HCT116 (cell line): ENCODE measurements at regions not wholly inside any gene's neighbourhood (a gene's known extent, or its start where the extent isn't known, plus 50 kb on each side); places are given as distances from the start of the nearest gene placed in this dataset.

ENCODE experiments used
- ATAC-seq: fragments of 200-7000 bp; cut with Tn5 transposase; 2 replicates; pipeline ENCODE4 v1.9.1; 2020; ENCODE audit warnings: mild to moderate bottlenecking, moderate library complexity
- BruUV-seq: library from RNA; stranded (reverse); fragments of 400-500 nt; replicated peaks from 2 replicates; lab custom pipeline; 2021; lab: Mats Ljungman, UMichigan
- CTCF ChIA-PET: fragments of 300-600 bp; sonication (Branson Sonifier 250); formaldehyde crosslinking; loops from one replicate; lab custom pipeline; 2021; ENCODE audit warnings: antibody characterized with exemption; lab: Charles Lee
- POLR2A ChIA-PET: fragments of 300-600, 350-600 bp; sonication (Branson Sonifier 250); formaldehyde crosslinking; loops from one replicate; lab custom pipeline; 2021; ENCODE audit warnings: antibody characterized with exemption; lab: Charles Lee
- RAD21 ChIA-PET, 2 experiments: fragments of 300-600 bp; sonication (Branson Sonifier 250); formaldehyde crosslinking; loops; one replicate each; lab custom pipeline; 2023; ENCODE audit warnings: low total read pairs in 2 of 2; ENCODE audit not compliant: uncharacterized antibody in 2 of 2, unreplicated experiment in 2 of 2, low non-redundant PET in 1 of 2; lab: Charles Lee
- DNase-seq: peaks from one replicate; pipeline ENCODE4 v3.0.0-alpha.2; 2010; ENCODE audit warnings: low read depth, low spot score
- H2AFZ ChIP-seq: fragments of 200-600 bp; shearing (Covaris generic), sonication (generic); 2 replicates; pipeline ENCODE4 v1.6.1; 2017; ENCODE audit warnings: low read depth, mixed run types, mixed read lengths, antibody characterized with exemption, low read length; ENCODE audit not compliant: poor library complexity, severe bottlenecking
- H3K27ac ChIP-seq: 2 replicates; pipeline ENCODE4 v1.5.1; 2012; ENCODE audit warnings: low read depth, low read length
- H3K27me3 ChIP-seq: fragments of 200-600 bp; sonication (generic); 2 replicates; pipeline ENCODE4 v1.6.1; 2016; ENCODE audit warnings: mixed run types, low read length, mixed read lengths; ENCODE audit not compliant: insufficient read depth
- H3K36me3 ChIP-seq, 2 experiments: fragments of 200-500 bp in 1 of 2; fragments of 200-600 bp in 1 of 2; sonication (Bioruptor generic) in 1 of 2; sonication (generic) in 1 of 2; 2 replicates each; pipeline versions ENCODE4 v1.5.1 to v1.6.1; 2014 to 2016; ENCODE audit warnings: low read length in 2 of 2, inconsistent platforms in 1 of 2, mixed read lengths in 1 of 2, mixed run types in 1 of 2; ENCODE audit not compliant: insufficient read depth in 2 of 2, control insufficient read depth in 1 of 2
- H3K4me1 ChIP-seq, 2 experiments: fragments of 200-600 bp in 1 of 2; sonication (generic) in 1 of 2; 2 replicates each; pipeline versions ENCODE4 v1.5.1 to v1.6.1; 2012 to 2017; ENCODE audit warnings: low read length in 2 of 2, inconsistent platforms in 1 of 2, mild to moderate bottlenecking in 1 of 2, mixed read lengths in 1 of 2, mixed run types in 1 of 2, moderate library complexity in 1 of 2; ENCODE audit not compliant: insufficient read depth in 2 of 2, control insufficient read depth in 1 of 2
- H3K4me2 ChIP-seq: fragments of 200-600 bp; sonication (generic); 2 replicates; pipeline ENCODE4 v1.6.1; 2017; ENCODE audit warnings: mixed run types, low read length, mixed read lengths
- H3K4me3 ChIP-seq, 2 experiments: fragments of 200-600 bp in 1 of 2; sonication (generic) in 1 of 2; replicated peaks in 1 of 2; 2 replicates each; pipeline ENCODE4 v1.5.1; 2011 to 2016; ENCODE audit warnings: low read length in 2 of 2, control low read depth in 1 of 2, low read depth in 1 of 2, mild to moderate bottlenecking in 1 of 2, mixed read lengths in 1 of 2, mixed run types in 1 of 2
- H3K79me2 ChIP-seq: fragments of 200-600 bp; sonication (generic); 2 replicates; pipeline ENCODE4 v1.6.1; 2017; ENCODE audit warnings: mild to moderate bottlenecking, mixed run types, low read length, moderate library complexity, mixed read lengths; ENCODE audit not compliant: insufficient read depth
- H3K9ac ChIP-seq: fragments of 200-600 bp; sonication (generic); 2 replicates; pipeline ENCODE4 v1.6.1; 2016; ENCODE audit warnings: low read length, mixed read lengths
- H3K9me2 ChIP-seq: fragments of 200-600 bp; sonication (generic), shearing (Covaris generic); 2 replicates; pipeline ENCODE4 v1.6.1; 2017; ENCODE audit warnings: mixed run types, mild to moderate bottlenecking, moderate library complexity; ENCODE audit not compliant: insufficient read depth
- H3K9me3 ChIP-seq, 2 experiments: fragments of 200-500 bp in 1 of 2; fragments of 200-600 bp in 1 of 2; sonication (Bioruptor generic) in 1 of 2; sonication (generic) in 1 of 2; 2 replicates each; pipeline ENCODE4 v1.6.1; 2014 to 2017; ENCODE audit warnings: low read length in 2 of 2, mixed read lengths in 2 of 2, inconsistent platforms in 1 of 2, low read depth in 1 of 2, mild to moderate bottlenecking in 1 of 2, mixed run types in 1 of 2, moderate library complexity in 1 of 2; ENCODE audit not compliant: control insufficient read depth in 1 of 2, insufficient read depth in 1 of 2
- H4K20me1 ChIP-seq: fragments of 200-600 bp; sonication (generic), shearing (Covaris generic); 2 replicates; pipeline ENCODE4 v1.6.1; 2017; ENCODE audit warnings: mixed run types, mild to moderate bottlenecking, moderate library complexity; ENCODE audit not compliant: insufficient read depth
- CEBPB ChIP-seq: IDR thresholded peaks from 2 replicates; pipeline ENCODE4 v1.6.1; 2012; ENCODE audit warnings: low read depth
- ELF1 ChIP-seq: IDR thresholded peaks from 2 replicates; pipeline ENCODE4 v1.6.1; 2012; ENCODE audit warnings: low read depth, borderline replicate concordance
- EZH2 ChIP-seq: fragments of 200-600 bp; sonication (generic); IDR thresholded peaks from 2 replicates; pipeline ENCODE4 v1.6.1; 2017; ENCODE audit warnings: antibody characterized with exemption, mixed run types
- POLR2A ChIP-seq: IDR thresholded peaks from 2 replicates; pipeline ENCODE4 v1.7.0; 2011; ENCODE audit warnings: borderline replicate concordance; ENCODE audit not compliant: insufficient read depth, insufficient read length; ENCODE audit errors: extremely low read depth
- RAD21 ChIP-seq: IDR thresholded peaks from 2 replicates; pipeline ENCODE4 v1.6.1; 2012; ENCODE audit warnings: low read depth, mild to moderate bottlenecking
- SIN3A ChIP-seq: IDR thresholded peaks from 2 replicates; pipeline ENCODE4 v1.6.1; 2012; ENCODE audit warnings: low read depth
- TCF7L2 ChIP-seq: IDR thresholded peaks from 2 replicates; pipeline ENCODE4 v1.7.0; 2011; ENCODE audit warnings: borderline replicate concordance, inconsistent platforms; ENCODE audit not compliant: insufficient read depth, insufficient read length; ENCODE audit errors: extremely low read depth
- YY1 ChIP-seq: IDR thresholded peaks from 2 replicates; pipeline ENCODE4 v1.6.1; 2011; ENCODE audit warnings: low read length, low read depth, moderate library complexity, mild to moderate bottlenecking; ENCODE audit not compliant: insufficient replicate concordance; ENCODE audit errors: extremely low read depth
- ZFX ChIP-seq: fragments of 450-650 bp; IDR thresholded peaks from 2 replicates; pipeline ENCODE4 v1.6.1; 2017
- ZNF274 ChIP-seq: fragments of 200-500 bp; sonication (Bioruptor generic); IDR thresholded peaks from 2 replicates; pipeline ENCODE4 v1.6.1; 2014; ENCODE audit warnings: mild to moderate bottlenecking, low read depth, low read length, inconsistent platforms
- intact Hi-C: fragments of 100-400 bp; cut with micrococcal nuclease; formaldehyde crosslinking; loops from 2 replicates; pipeline ENCODE4 v1.10.0; 2022
- TF ChIP-seq, protein P1 (sequence below), 3 experiments: fragments of 200-600 bp in 1 of 3; sonication (generic) in 1 of 3; IDR thresholded peaks in 2 of 3; conservative IDR thresholded peaks in 1 of 3; 2 replicates each; pipeline ENCODE4 v1.5.1; 2012 to 2017; ENCODE audit warnings: low read depth in 2 of 3, low read length in 2 of 3, antibody characterized with exemption in 1 of 3, borderline replicate concordance in 1 of 3, control low read depth in 1 of 3, mild to moderate bottlenecking in 1 of 3, mixed read lengths in 1 of 3, mixed run types in 1 of 3, moderate library complexity in 1 of 3; ENCODE audit not compliant: insufficient read depth in 1 of 3
- TF ChIP-seq, protein P2 (sequence below): IDR thresholded peaks from 2 replicates; pipeline ENCODE4 v1.6.1; 2011; ENCODE audit warnings: mild to moderate bottlenecking, low read length, moderate library complexity; ENCODE audit not compliant: insufficient replicate concordance; ENCODE audit errors: extremely low read depth

DNA sequence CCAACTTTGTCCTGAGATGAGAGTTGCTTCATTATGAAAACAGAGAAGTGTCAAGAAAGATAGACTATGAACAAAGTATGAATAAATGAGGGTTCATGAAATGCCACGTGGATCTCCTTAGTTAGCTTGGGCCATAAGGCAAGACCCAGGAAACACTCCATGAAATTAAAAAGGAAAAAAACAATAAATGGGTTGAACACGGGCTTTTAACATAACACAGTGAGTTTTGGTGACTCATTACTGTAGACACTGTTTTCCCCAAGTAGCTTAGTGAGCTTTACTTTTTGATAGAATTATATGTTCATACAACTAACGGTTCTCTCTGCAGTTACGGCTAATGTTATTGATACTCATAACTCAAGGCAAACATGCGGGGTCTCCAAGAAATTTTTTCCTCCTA lies 265.0 kb downstream of the DHX15 start:
- intact Hi-C loops: no loop called here
- H3K4me3 ChIP-seq: no peak overlapping the region
- TF ChIP-seq EZH2 (no peak), SIN3A (no peak), ZFX (no peak), RAD21 (no peak), ELF1 (no peak), YY1 (no peak), TCF7L2 (no peak), CEBPB (no peak), ZNF274 (no peak), POLR2A (no peak)
- TF ChIP-seq, protein P1, sequence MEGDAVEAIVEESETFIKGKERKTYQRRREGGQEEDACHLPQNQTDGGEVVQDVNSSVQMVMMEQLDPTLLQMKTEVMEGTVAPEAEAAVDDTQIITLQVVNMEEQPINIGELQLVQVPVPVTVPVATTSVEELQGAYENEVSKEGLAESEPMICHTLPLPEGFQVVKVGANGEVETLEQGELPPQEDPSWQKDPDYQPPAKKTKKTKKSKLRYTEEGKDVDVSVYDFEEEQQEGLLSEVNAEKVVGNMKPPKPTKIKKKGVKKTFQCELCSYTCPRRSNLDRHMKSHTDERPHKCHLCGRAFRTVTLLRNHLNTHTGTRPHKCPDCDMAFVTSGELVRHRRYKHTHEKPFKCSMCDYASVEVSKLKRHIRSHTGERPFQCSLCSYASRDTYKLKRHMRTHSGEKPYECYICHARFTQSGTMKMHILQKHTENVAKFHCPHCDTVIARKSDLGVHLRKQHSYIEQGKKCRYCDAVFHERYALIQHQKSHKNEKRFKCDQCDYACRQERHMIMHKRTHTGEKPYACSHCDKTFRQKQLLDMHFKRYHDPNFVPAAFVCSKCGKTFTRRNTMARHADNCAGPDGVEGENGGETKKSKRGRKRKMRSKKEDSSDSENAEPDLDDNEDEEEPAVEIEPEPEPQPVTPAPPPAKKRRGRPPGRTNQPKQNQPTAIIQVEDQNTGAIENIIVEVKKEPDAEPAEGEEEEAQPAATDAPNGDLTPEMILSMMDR (IDR thresholded peaks at IDR 0.05 in 2 of 3, conservative IDR thresholded peaks at IDR 0.05 in 1 of 3; ENCODE audit: borderline replicate concordance in 1 of 3, insufficient read depth in 1 of 3, low read depth in 2 of 3, low read length in 2 of 3): no peak
- TF ChIP-seq, protein P2, sequence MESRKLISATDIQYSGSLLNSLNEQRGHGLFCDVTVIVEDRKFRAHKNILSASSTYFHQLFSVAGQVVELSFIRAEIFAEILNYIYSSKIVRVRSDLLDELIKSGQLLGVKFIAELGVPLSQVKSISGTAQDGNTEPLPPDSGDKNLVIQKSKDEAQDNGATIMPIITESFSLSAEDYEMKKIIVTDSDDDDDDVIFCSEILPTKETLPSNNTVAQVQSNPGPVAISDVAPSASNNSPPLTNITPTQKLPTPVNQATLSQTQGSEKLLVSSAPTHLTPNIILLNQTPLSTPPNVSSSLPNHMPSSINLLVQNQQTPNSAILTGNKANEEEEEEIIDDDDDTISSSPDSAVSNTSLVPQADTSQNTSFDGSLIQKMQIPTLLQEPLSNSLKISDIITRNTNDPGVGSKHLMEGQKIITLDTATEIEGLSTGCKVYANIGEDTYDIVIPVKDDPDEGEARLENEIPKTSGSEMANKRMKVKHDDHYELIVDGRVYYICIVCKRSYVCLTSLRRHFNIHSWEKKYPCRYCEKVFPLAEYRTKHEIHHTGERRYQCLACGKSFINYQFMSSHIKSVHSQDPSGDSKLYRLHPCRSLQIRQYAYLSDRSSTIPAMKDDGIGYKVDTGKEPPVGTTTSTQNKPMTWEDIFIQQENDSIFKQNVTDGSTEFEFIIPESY: no peak
- no peak overlapping the region for H2AFZ ChIP-seq
- no peaks in the 10 kb centered on the region for H3K36me3 ChIP-seq
- no peak overlapping the region for H3K9ac ChIP-seq
- ATAC-seq: no peak
- no TSS peak for BruUV-seq
- ChIA-PET CTCF (no interaction called here), POLR2A (no interaction called here), RAD21 (no interaction called here)
- no peaks in the 10 kb centered on the region for H3K4me1 ChIP-seq
- no peak overlapping the region for H3K4me2 ChIP-seq
- DNase-seq: no peak
- H4K20me1 ChIP-seq: no peaks in the 10 kb centered on the region
- no peak overlapping the region for H3K27ac ChIP-seq
- H3K79me2 ChIP-seq: no peaks in the 10 kb centered on the region
- no peaks in the 10 kb centered on the region for H3K9me2 ChIP-seq
- H3K27me3 ChIP-seq: 0 out of 2 replicates have a peak, but pooled peaks cover 5% of the 10 kb centered on the region
- H3K9me3 ChIP-seq: no peaks in the 10 kb centered on the region
